Fibroblast of the aortic adventitia (primary cell): ENCODE measurements at regions not wholly inside any gene's neighbourhood (a gene's known extent, or its start where the extent isn't known, plus 50 kb on each side); places are given as distances from the start of the nearest gene placed in this dataset.

Experiments used
- DNase-seq: peaks from one replicate; pipeline ENCODE4 v3.0.0-alpha.2; 2010; ENCODE audit warnings: low read depth
- H3K4me3 ChIP-seq: 2 replicates; pipeline ENCODE4 v1.5.1; 2011; ENCODE audit warnings: low read depth, mild to moderate bottlenecking, control low read depth, low read length, moderate library complexity
- CTCF ChIP-seq: IDR thresholded peaks from 2 replicates; pipeline ENCODE4 v1.5.1; 2011; ENCODE audit warnings: mild to moderate bottlenecking, low read length, control low read depth, inconsistent platforms; ENCODE audit not compliant: insufficient read depth

- DNase-seq: peak; percentile 15
- TF ChIP-seq CTCF: no peak
Measured at GRCh38 chr10:118908557-118909256, 120.8 kb upstream of the NANOS1 start.

DNA sequence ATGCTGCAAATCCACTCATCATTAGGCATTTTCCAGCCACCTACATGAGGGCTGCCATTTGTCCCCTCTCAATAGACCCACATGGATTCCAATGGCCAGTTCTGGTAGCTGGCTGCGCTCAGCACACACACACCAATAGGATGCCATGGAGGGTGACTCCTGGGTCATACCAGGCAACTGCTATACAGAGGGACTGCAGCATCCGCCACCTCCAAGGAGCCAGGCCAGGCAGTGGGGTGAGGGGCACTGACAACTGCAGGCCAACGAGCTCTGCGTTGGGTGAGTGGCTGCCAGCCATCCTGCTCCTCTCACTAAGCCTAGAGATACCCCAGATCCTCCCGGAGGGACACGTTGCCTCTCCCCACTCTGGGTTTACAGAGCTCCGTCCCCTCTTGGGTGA is 118.8 kb upstream of the NANOS1 start:
- TF ChIP-seq CTCF: no peak
- H3K4me3 ChIP-seq: no peak overlapping the region
- DNase-seq: no peak

More at GRCh38 chr10:118908557-118909256, 120.8 kb upstream of the NANOS1 start:
- H3K4me3 ChIP-seq: no peak overlapping the region

GRCh38 chr10:118911363-118911762 is 118.2 kb upstream of the NANOS1 start:
- DNase-seq: peak; percentile 45
- H3K4me3 ChIP-seq: no peak overlapping the region
- TF ChIP-seq CTCF: no peak

DNA sequence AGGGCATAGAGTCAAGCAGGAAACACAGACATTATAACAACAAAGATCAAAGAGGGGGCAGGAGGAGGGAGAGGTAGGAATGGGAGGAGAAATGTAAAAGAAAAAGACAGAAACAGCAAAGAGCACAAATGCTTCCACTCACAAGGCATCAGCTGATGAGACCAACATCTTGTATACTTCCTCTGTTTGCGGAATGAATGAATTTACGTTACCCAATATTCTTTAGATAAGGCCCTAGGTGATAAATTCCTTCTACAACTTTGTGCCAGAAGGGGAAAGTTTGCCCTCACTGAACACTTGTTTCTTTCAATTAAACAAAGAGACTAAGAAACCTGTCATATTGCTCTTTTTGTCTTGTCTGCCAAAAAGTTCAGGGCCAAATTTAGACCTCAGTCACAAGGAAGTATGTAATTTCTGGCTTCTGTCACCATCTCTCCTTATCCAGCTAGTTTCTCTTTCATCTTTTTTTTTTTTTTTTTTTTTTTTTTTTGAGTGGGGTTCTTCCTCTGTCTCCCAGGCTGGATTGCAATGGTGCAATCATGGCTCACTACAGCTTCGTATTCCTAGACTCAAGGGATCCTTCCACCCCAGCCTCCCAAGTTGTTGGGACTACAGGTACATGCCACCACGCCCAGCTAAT is 116.4 kb upstream of the NANOS1 start:
- H3K4me3 ChIP-seq: no peak overlapping the region
- peak; percentile 23 for DNase-seq
- TF ChIP-seq CTCF: no peak

GRCh38 chr10:118913825-118914224 is 115.7 kb upstream of the NANOS1 start:
- no peak for DNase-seq
- no peak for TF ChIP-seq CTCF
- no peak overlapping the region for H3K4me3 ChIP-seq

GRCh38 chr10:118914629-118915028 is 114.9 kb upstream of the NANOS1 start:
- TF ChIP-seq CTCF: no peak
- no peak for DNase-seq
- no peak overlapping the region for H3K4me3 ChIP-seq
